HepG2 (cell line): ENCODE measurements at regions not wholly inside any gene's neighbourhood (a gene's known extent, or its start where the extent isn't known, plus 50 kb on each side); places are given as distances from the start of the nearest gene placed in this dataset.
A peak's percentile ranks its signal among the peaks of the same experiment; 100 is the strongest.

Source experiments
- AGO1 ChIP-seq: fragments of 200-400 bp; formaldehyde crosslinking; IDR thresholded peaks from 2 replicates; pipeline ENCODE4 v1.6.1; 2017; ENCODE audit warnings: mild to moderate bottlenecking, low read depth, low read length, moderate library complexity; ENCODE audit not compliant: poor library complexity, severe bottlenecking
- CREM ChIP-seq, 2 experiments: sonication (generic) in 1 of 2; formaldehyde crosslinking in 1 of 2; IDR thresholded peaks; 2 replicates each; pipeline versions ENCODE4 v1.4.0 to v1.6.1; 2016 to 2020; ENCODE audit warnings: antibody characterized with exemption in 1 of 2, mild to moderate bottlenecking in 1 of 2, missing genetic modification reagents in 1 of 2
- EP300 ChIP-seq, 3 experiments: sonication (generic) in 1 of 3; formaldehyde crosslinking in 1 of 3; IDR thresholded peaks; 2 replicates each; pipeline versions ENCODE4 v1.5.1 to v1.6.1; 2011 to 2020; ENCODE audit warnings: low read depth in 2 of 3, low read length in 2 of 3, borderline replicate concordance in 1 of 3, improper control_type of control experiment in 1 of 3, mild to moderate bottlenecking in 1 of 3, missing genetic modification reagents in 1 of 3, moderate library complexity in 1 of 3
- FOXA1 ChIP-seq, 2 experiments: fragments of 450-650 bp in 1 of 2; sonication (generic) in 1 of 2; formaldehyde crosslinking in 1 of 2; IDR thresholded peaks; 2 replicates each; pipeline versions ENCODE4 v1.4.0 to v1.6.1; 2016 to 2020; ENCODE audit warnings: missing genetic modification reagents in 1 of 2
- FOXK1 ChIP-seq: sonication (generic); formaldehyde crosslinking; IDR thresholded peaks from 2 replicates; pipeline ENCODE4 v1.4.0; 2020; ENCODE audit warnings: low read depth, missing genetic modification reagents, borderline replicate concordance
- FOXP1 ChIP-seq, 2 experiments: fragments of 450-650 bp in 1 of 2; IDR thresholded peaks; 2 replicates each; pipeline ENCODE4 v1.6.1; 2017 to 2018; ENCODE audit warnings: antibody characterized with exemption in 1 of 2
- HOMEZ ChIP-seq: IDR thresholded peaks from 2 replicates; pipeline ENCODE4 v1.6.1; 2016; ENCODE audit warnings: low read depth
- JUNB ChIP-seq: sonication (generic); formaldehyde crosslinking; IDR thresholded peaks from 2 replicates; pipeline ENCODE4 v1.8.0; 2022; ENCODE audit warnings: missing genetic modification reagents, mild to moderate bottlenecking, borderline replicate concordance
- NCOR1 ChIP-seq: fragments of 200-600 bp; sonication (generic); IDR thresholded peaks from 2 replicates; pipeline ENCODE4 v1.7.0; 2017; ENCODE audit warnings: antibody characterized with exemption, low read length, borderline replicate concordance
- NFIC ChIP-seq: IDR thresholded peaks from 2 replicates; pipeline ENCODE4 v1.6.1; 2012; ENCODE audit warnings: mild to moderate bottlenecking, low read length, inconsistent platforms
- PPARG ChIP-seq: conservative IDR thresholded peaks from 2 replicates; pipeline ENCODE4 v1.6.1; 2016; ENCODE audit warnings: missing biosample characterization, missing genetic modification reagents
- SMC3 ChIP-seq: IDR thresholded peaks from 2 replicates; pipeline ENCODE4 v1.6.1; 2011; ENCODE audit warnings: low read length, improper control_type of control experiment
- TARDBP ChIP-seq: sonication (generic); formaldehyde crosslinking; IDR thresholded peaks from 2 replicates; pipeline ENCODE4 v1.8.0; 2022; ENCODE audit warnings: mild to moderate bottlenecking, missing genetic modification reagents
- TBL1XR1 ChIP-seq: fragments of 150-350 bp; IDR thresholded peaks from 2 replicates; pipeline ENCODE4 v1.6.1; 2014; ENCODE audit warnings: borderline replicate concordance, low read length; ENCODE audit not compliant: partially characterized antibody
- TCF7L2 ChIP-seq: IDR thresholded peaks from 2 replicates; pipeline ENCODE4 v1.6.1; 2011; ENCODE audit warnings: mild to moderate bottlenecking, low read depth, low read length, moderate library complexity
- ZFP1 ChIP-seq: IDR thresholded peaks from 2 replicates; pipeline ENCODE4 v1.6.1; 2016
- ZNF329 ChIP-seq: sonication (generic); formaldehyde crosslinking; IDR thresholded peaks from 2 replicates; pipeline ENCODE4 v1.9.0; 2021; ENCODE audit warnings: low read depth, mild to moderate bottlenecking, missing genetic modification reagents
- ZNF337 ChIP-seq: sonication (generic); formaldehyde crosslinking; IDR thresholded peaks from 2 replicates; pipeline ENCODE4 v1.5.1; 2020; ENCODE audit warnings: missing genetic modification reagents, low read depth, mild to moderate bottlenecking, borderline replicate concordance
- ZNF510 ChIP-seq: sonication (generic); formaldehyde crosslinking; IDR thresholded peaks from 2 replicates; pipeline ENCODE4 v1.4.0; 2020; ENCODE audit warnings: low read depth, mild to moderate bottlenecking, missing genetic modification reagents
- TF ChIP-seq, protein P1 (sequence below): sonication (generic); formaldehyde crosslinking; conservative IDR thresholded peaks from 2 replicates; pipeline ENCODE4 v1.4.0; 2020; ENCODE audit warnings: mild to moderate bottlenecking, missing genetic modification reagents, moderate library complexity
- TF ChIP-seq, protein P2 (sequence below): sonication (generic); formaldehyde crosslinking; IDR thresholded peaks from 2 replicates; pipeline ENCODE4 v1.9.0; 2021; ENCODE audit warnings: missing genetic modification reagents, mild to moderate bottlenecking, borderline replicate concordance
- TF ChIP-seq, protein P3 (sequence below): sonication (generic); formaldehyde crosslinking; IDR thresholded peaks from 2 replicates; pipeline ENCODE4 v1.5.0; 2020; ENCODE audit warnings: mild to moderate bottlenecking, missing genetic modification reagents

DNA sequence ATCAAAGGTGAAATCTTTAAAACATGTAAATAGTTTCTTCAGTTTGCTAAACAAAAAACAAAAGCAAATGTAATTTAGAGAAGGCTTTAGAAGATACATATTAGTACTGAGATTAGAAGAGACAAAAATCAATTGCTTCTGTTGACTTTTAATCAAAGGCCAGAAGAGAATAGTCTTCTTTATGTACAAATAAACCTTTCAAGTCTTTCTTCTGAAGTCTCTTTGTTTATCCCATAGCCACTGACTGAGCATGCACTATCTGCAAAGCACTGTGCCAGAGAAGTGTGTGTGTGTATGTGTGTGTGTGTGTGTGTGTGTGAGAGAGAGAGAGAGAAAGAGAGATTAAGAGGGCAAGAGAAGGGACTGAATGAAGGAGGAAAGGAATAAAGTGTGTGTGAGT is 198.4 kb downstream of the GLUD2 start (continued):
- TF ChIP-seq EP300 (IDR thresholded peaks at IDR 0.05; ENCODE audit: low read depth in 2 of 2, low read length in 2 of 2) (peak in 1 of 2 experiments; percentile 90; a peak in 2 of 4 replicates), EP300 (CRISPR knock-in tag; IDR thresholded peaks at IDR 0.05; ENCODE audit: borderline replicate concordance) (no peak; the same call in 1 of the 2 replicates), ZNF329 (CRISPR knock-in tag) (no peak), ZNF337 (no peak), TCF7L2 (peak; percentile 87), HOMEZ (CRISPR knock-in tag) (0 out of 2 replicates have a peak, but pooled peaks have one; percentile 18), JUNB (CRISPR knock-in tag) (peak; percentile 38; the same call in 1 of the 2 replicates), ZFP1 (no peak), AGO1 (no peak), TARDBP (CRISPR knock-in tag) (peak; percentile 83), FOXP1 (IDR thresholded peaks at IDR 0.05) (peak; percentile 90), FOXP1 (CRISPR knock-in tag; IDR thresholded peaks at IDR 0.05) (peak; percentile 95), TBL1XR1 (peak; percentile 25), FOXA1 (IDR thresholded peaks at IDR 0.05) (peak; percentile 86), FOXA1 (CRISPR knock-in tag; IDR thresholded peaks at IDR 0.05) (peak; percentile 23; the same call in 1 of the 2 replicates), PPARG (peak; percentile 84), FOXK1 (CRISPR knock-in tag) (peak; percentile 59; the same call in 1 of the 2 replicates), NFIC (peak; percentile 99), ZNF510 (CRISPR knock-in tag) (no peak), CREM (IDR thresholded peaks at IDR 0.05) (peak; percentile 95), CREM (CRISPR knock-in tag; IDR thresholded peaks at IDR 0.05) (no peak), SMC3 (0 out of 2 replicates have a peak, but pooled peaks have one; percentile 4), NCOR1 (peak; percentile 70; the same call in 1 of the 2 replicates)
- TF ChIP-seq, protein P1, sequence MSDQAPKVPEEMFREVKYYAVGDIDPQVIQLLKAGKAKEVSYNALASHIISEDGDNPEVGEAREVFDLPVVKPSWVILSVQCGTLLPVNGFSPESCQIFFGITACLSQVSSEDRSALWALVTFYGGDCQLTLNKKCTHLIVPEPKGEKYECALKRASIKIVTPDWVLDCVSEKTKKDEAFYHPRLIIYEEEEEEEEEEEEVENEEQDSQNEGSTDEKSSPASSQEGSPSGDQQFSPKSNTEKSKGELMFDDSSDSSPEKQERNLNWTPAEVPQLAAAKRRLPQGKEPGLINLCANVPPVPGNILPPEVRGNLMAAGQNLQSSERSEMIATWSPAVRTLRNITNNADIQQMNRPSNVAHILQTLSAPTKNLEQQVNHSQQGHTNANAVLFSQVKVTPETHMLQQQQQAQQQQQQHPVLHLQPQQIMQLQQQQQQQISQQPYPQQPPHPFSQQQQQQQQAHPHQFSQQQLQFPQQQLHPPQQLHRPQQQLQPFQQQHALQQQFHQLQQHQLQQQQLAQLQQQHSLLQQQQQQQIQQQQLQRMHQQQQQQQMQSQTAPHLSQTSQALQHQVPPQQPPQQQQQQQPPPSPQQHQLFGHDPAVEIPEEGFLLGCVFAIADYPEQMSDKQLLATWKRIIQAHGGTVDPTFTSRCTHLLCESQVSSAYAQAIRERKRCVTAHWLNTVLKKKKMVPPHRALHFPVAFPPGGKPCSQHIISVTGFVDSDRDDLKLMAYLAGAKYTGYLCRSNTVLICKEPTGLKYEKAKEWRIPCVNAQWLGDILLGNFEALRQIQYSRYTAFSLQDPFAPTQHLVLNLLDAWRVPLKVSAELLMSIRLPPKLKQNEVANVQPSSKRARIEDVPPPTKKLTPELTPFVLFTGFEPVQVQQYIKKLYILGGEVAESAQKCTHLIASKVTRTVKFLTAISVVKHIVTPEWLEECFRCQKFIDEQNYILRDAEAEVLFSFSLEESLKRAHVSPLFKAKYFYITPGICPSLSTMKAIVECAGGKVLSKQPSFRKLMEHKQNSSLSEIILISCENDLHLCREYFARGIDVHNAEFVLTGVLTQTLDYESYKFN, result peak; percentile 77
- TF ChIP-seq, protein P2, sequence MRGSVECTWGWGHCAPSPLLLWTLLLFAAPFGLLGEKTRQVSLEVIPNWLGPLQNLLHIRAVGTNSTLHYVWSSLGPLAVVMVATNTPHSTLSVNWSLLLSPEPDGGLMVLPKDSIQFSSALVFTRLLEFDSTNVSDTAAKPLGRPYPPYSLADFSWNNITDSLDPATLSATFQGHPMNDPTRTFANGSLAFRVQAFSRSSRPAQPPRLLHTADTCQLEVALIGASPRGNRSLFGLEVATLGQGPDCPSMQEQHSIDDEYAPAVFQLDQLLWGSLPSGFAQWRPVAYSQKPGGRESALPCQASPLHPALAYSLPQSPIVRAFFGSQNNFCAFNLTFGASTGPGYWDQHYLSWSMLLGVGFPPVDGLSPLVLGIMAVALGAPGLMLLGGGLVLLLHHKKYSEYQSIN (CRISPR knock-in tag), result no peak
- TF ChIP-seq, protein P3, sequence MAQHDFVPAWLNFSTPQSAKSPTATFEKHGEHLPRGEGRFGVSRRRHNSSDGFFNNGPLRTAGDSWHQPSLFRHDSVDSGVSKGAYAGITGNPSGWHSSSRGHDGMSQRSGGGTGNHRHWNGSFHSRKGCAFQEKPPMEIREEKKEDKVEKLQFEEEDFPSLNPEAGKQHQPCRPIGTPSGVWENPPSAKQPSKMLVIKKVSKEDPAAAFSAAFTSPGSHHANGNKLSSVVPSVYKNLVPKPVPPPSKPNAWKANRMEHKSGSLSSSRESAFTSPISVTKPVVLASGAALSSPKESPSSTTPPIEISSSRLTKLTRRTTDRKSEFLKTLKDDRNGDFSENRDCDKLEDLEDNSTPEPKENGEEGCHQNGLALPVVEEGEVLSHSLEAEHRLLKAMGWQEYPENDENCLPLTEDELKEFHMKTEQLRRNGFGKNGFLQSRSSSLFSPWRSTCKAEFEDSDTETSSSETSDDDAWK (CRISPR knock-in tag), result no peak
